ENCODE measurements at regions not wholly inside any gene's neighbourhood (a gene's known extent, or its start where the extent isn't known, plus 50 kb on each side); places are given as distances from the start of the nearest gene placed in this dataset.

- no peak for TF ChIP-seq CTCF (IDR thresholded peaks at IDR 0.05; ENCODE audit: low read depth, low read length)
- Histone ChIP-seq H3K27me3 (ENCODE audit: insufficient read depth, low read depth, severe bottlenecking) (peaks cover 47% of the 10 kb centered on the region), H3K36me3 (no peaks in the 10 kb centered on the region), H3K9me3 (ENCODE audit: severe bottlenecking) (no peaks in the 10 kb centered on the region), H3K4me3 (ENCODE audit: low read depth, low read length) (no peak overlapping the region), H3K27ac (no peak overlapping the region)
- DNase-seq, result no peak
These were observed 147.9 kb downstream of the MSX2 start for GRCh38 chr5:174872271-174872670.

- Histone ChIP-seq H3K4me3 (ENCODE audit: low read depth, low read length) (no peak overlapping the region), H3K9me3 (ENCODE audit: severe bottlenecking) (no peaks in the 10 kb centered on the region), H3K27ac (no peak overlapping the region), H3K27me3 (ENCODE audit: insufficient read depth, low read depth, severe bottlenecking) (peaks cover 72% of the 10 kb centered on the region), H3K36me3 (no peaks in the 10 kb centered on the region)
- TF ChIP-seq CTCF (IDR thresholded peaks at IDR 0.05; ENCODE audit: low read depth, low read length), result no peak
- DNase-seq, result no peak
These were observed 127.8 kb downstream of the MSX2 start for GRCh38 chr5:174852143-174852542.

GRCh38 chr5:174850565-174851169 lies 126.3 kb downstream of the MSX2 start:
- Histone ChIP-seq H3K36me3 (no peaks in the 10 kb centered on the region), H3K27ac (no peak overlapping the region), H3K4me3 (ENCODE audit: low read depth, low read length) (no peak overlapping the region), H3K27me3 (ENCODE audit: insufficient read depth, low read depth, severe bottlenecking) (peaks cover 68% of the 10 kb centered on the region), H3K9me3 (ENCODE audit: severe bottlenecking) (no peaks in the 10 kb centered on the region)
- no peak for DNase-seq
- TF ChIP-seq CTCF (IDR thresholded peaks at IDR 0.05; ENCODE audit: low read depth, low read length), result no peak

GRCh38 chr5:174849426-174849825 lies 125.0 kb downstream of the MSX2 start:
- H3K27me3 ChIP-seq (ENCODE audit: insufficient read depth, low read depth, severe bottlenecking), result peaks cover 73% of the 10 kb centered on the region
- DNase-seq, result no peak
- H3K36me3 ChIP-seq, result no peaks in the 10 kb centered on the region
- no peak for TF ChIP-seq CTCF (IDR thresholded peaks at IDR 0.05; ENCODE audit: low read depth, low read length)
- H3K27ac ChIP-seq, result no peak overlapping the region
- H3K4me3 ChIP-seq (ENCODE audit: low read depth, low read length), result no peak overlapping the region
- H3K9me3 ChIP-seq (ENCODE audit: severe bottlenecking), result no peaks in the 10 kb centered on the region

GRCh38 chr5:174844971-174845370 lies 120.6 kb downstream of the MSX2 start:
- Histone ChIP-seq H3K4me3 (ENCODE audit: low read depth, low read length) (no peak overlapping the region), H3K36me3 (no peaks in the 10 kb centered on the region), H3K9me3 (ENCODE audit: severe bottlenecking) (no peaks in the 10 kb centered on the region), H3K27ac (no peak overlapping the region), H3K27me3 (ENCODE audit: insufficient read depth, low read depth, severe bottlenecking) (peaks cover 83% of the 10 kb centered on the region)
- TF ChIP-seq CTCF (IDR thresholded peaks at IDR 0.05; ENCODE audit: low read depth, low read length), result no peak
- no peak for DNase-seq
